Brain microvascular endothelial cell (primary cell): ENCODE measurements at regions not wholly inside any gene's neighbourhood (a gene's known extent, or its start where the extent isn't known, plus 50 kb on each side); places are given as distances from the start of the nearest gene placed in this dataset.
"Not testable (repeated sequence)": the region's sequence is repeated elsewhere in the genome, so short reads cannot be mapped to it uniquely, and the experiment has no call there.

Experiments
- DNase-seq: peaks from one replicate; pipeline ENCODE4 v3.0.0-alpha.2; 2020
- H3K27ac ChIP-seq: fragments of 250-450 bp; sonication (Bioruptor Pico); 2 replicates; pipeline ENCODE4 v1.5.1; 2020; ENCODE audit warnings: mild to moderate bottlenecking, moderate library complexity
- H3K27me3 ChIP-seq: fragments of 250-450 bp; sonication (Bioruptor Pico); replicated peaks from 2 replicates; pipeline ENCODE4 v1.5.1; 2020; ENCODE audit warnings: mild to moderate bottlenecking
- H3K36me3 ChIP-seq: fragments of 250-450 bp; sonication (Bioruptor Pico); replicated peaks from 2 replicates; pipeline ENCODE4 v1.5.1; 2020; ENCODE audit warnings: mild to moderate bottlenecking
- H3K4me3 ChIP-seq: 2 replicates; pipeline ENCODE4 v1.5.1; 2011; ENCODE audit warnings: low read depth, mild to moderate bottlenecking, control low read depth, low read length, moderate library complexity
- CTCF ChIP-seq: IDR thresholded peaks from 2 replicates; pipeline ENCODE4 v1.5.1; 2011; ENCODE audit warnings: low read depth, mild to moderate bottlenecking, moderate library complexity, low read length, control low read depth, inconsistent platforms; ENCODE audit errors: missing control alignments
- in situ Hi-C: cut with HindIII; loops from 2 replicates; pipeline ENCODE4 v1.10.0; 2017; ENCODE audit warnings: low sequenced_read_pairs, low pct_ligation_motif_present

- in situ Hi-C loops: no loop called here
- Histone ChIP-seq H3K36me3 (no peaks in the 10 kb centered on the region), H3K4me3 (no peak overlapping the region), H3K27me3 (no peaks in the 10 kb centered on the region), H3K27ac (no peak overlapping the region)
- no peak for DNase-seq
- no peak for TF ChIP-seq CTCF
These were observed 109.3 kb upstream of the TRHDE start for GRCh38 chr12:72162875-72163274.

- TF ChIP-seq CTCF: no peak
- in situ Hi-C loops: no loop called here
These were observed 103.3 kb upstream of the TRHDE start for GRCh38 chr12:72168851-72169250.

GRCh38 chr12:72173974-72174373, 98.2 kb upstream of the TRHDE start:
- DNase-seq: no peak
- in situ Hi-C loops: no loop called here
- TF ChIP-seq CTCF: no peak
- no peaks in the 10 kb centered on the region for H3K36me3 ChIP-seq
- no peak overlapping the region for H3K27ac ChIP-seq
- no peaks in the 10 kb centered on the region for H3K27me3 ChIP-seq
- no peak overlapping the region for H3K4me3 ChIP-seq

More at GRCh38 chr12:72168851-72169250, 103.3 kb upstream of the TRHDE start:
- Histone ChIP-seq H3K4me3 (no peak overlapping the region), H3K36me3 (no peaks in the 10 kb centered on the region), H3K27ac (no peak overlapping the region), H3K27me3 (no peaks in the 10 kb centered on the region)
- no peak for DNase-seq

GRCh38 chr12:72178244-72178643, 93.9 kb upstream of the TRHDE start:
- no peak overlapping the region for H3K27ac ChIP-seq
- H3K36me3 ChIP-seq: no peaks in the 10 kb centered on the region
- DNase-seq: no peak
- H3K27me3 ChIP-seq: no peaks in the 10 kb centered on the region
- in situ Hi-C loops: no loop called here
- TF ChIP-seq CTCF: no peak
- no peak overlapping the region for H3K4me3 ChIP-seq

- in situ Hi-C loops: no loop called here
- no peak for TF ChIP-seq CTCF
- no peak for DNase-seq
- no peak overlapping the region for H3K27ac ChIP-seq
- no peak overlapping the region for H3K4me3 ChIP-seq
- H3K36me3 ChIP-seq: no peaks in the 10 kb centered on the region
- H3K27me3 ChIP-seq: no peaks in the 10 kb centered on the region
These were observed 93.3 kb upstream of the TRHDE start for GRCh38 chr12:72178871-72179270.

GRCh38 chr12:72179841-72180240, 92.3 kb upstream of the TRHDE start:
- Histone ChIP-seq H3K36me3 (no peaks in the 10 kb centered on the region), H3K27ac (no peak overlapping the region), H3K4me3 (no peak overlapping the region), H3K27me3 (no peaks in the 10 kb centered on the region)
- in situ Hi-C loops: no loop called here
- no peak for TF ChIP-seq CTCF
- DNase-seq: no peak

GRCh38 chr12:72184971-72185533, 87.1 kb upstream of the TRHDE start:
- in situ Hi-C loops, DNase-seq, H3K4me3 ChIP-seq, H3K27me3 ChIP-seq, H3K36me3 ChIP-seq, H3K27ac ChIP-seq: not testable (repeated sequence)
